A673 (cell line): ENCODE measurements at regions not wholly inside any gene's neighbourhood (a gene's known extent, or its start where the extent isn't known, plus 50 kb on each side); places are given as distances from the start of the nearest gene placed in this dataset.

Source experiments
- BruUV-seq: library from RNA; stranded (reverse); fragments of 400-500 nt; replicated peaks from 2 replicates; lab custom pipeline; 2021; lab: Mats Ljungman, UMichigan
- CTCF ChIA-PET: fragments of 300-600 bp; sonication (Branson Sonifier 250); formaldehyde crosslinking; loops from one replicate; lab custom pipeline; 2022; ENCODE audit warnings: antibody characterized with exemption; lab: Charles Lee
- POLR2A ChIA-PET: fragments of 300-600 bp; sonication (Branson Sonifier 250); formaldehyde crosslinking; loops from one replicate; lab custom pipeline; 2022; ENCODE audit warnings: antibody characterized with exemption; ENCODE audit not compliant: low non-redundant PET; lab: Charles Lee
- DNase-seq: peaks from one replicate; pipeline ENCODE4 v3.0.0-alpha.2; 2015; ENCODE audit warnings: low spot score
- H3K27ac ChIP-seq: fragments of 200-600 bp; sonication (generic); 2 replicates; pipeline ENCODE4 v1.5.1; 2016; ENCODE audit warnings: mixed run types, low read depth, mild to moderate bottlenecking, mixed read lengths, antibody characterized with exemption, low read length; ENCODE audit not compliant: poor library complexity, severe bottlenecking
- H3K27me3 ChIP-seq: fragments of 200-600 bp; sonication (generic); replicated peaks from 2 replicates; pipeline ENCODE4 v1.6.1; 2017; ENCODE audit warnings: mixed run types, low read depth, mild to moderate bottlenecking, mixed read lengths, antibody characterized with exemption, low read length; ENCODE audit not compliant: insufficient read depth, poor library complexity
- H3K36me3 ChIP-seq: fragments of 200-600 bp; sonication (generic); 2 replicates; pipeline ENCODE4 v1.6.1; 2016; ENCODE audit warnings: mixed run types, mild to moderate bottlenecking, mixed read lengths, antibody characterized with exemption, low read length; ENCODE audit not compliant: insufficient read depth, poor library complexity, severe bottlenecking
- H3K4me1 ChIP-seq: fragments of 200-600 bp; sonication (generic); 2 replicates; pipeline ENCODE4 v1.6.1; 2017; ENCODE audit warnings: mixed run types, mild to moderate bottlenecking, mixed read lengths, antibody characterized with exemption, low read length; ENCODE audit not compliant: insufficient read depth, poor library complexity, severe bottlenecking
- H3K4me3 ChIP-seq: fragments of 200-600 bp; sonication (generic); 2 replicates; pipeline ENCODE4 v1.5.1; 2016; ENCODE audit warnings: low read depth, mixed run types, mild to moderate bottlenecking, mixed read lengths, low read length; ENCODE audit not compliant: poor library complexity, severe bottlenecking
- H3K9me3 ChIP-seq: fragments of 200-600 bp; sonication (generic); 2 replicates; pipeline ENCODE4 v1.6.1; 2016; ENCODE audit warnings: mixed run types, low read depth, mild to moderate bottlenecking, mixed read lengths, antibody characterized with exemption, low read length; ENCODE audit not compliant: poor library complexity, severe bottlenecking
- EZH2 ChIP-seq: fragments of 200-600 bp; sonication (generic); IDR thresholded peaks from 2 replicates; pipeline ENCODE4 v1.6.1; 2017; ENCODE audit warnings: borderline replicate concordance, low read depth, mild to moderate bottlenecking, mixed read lengths, antibody characterized with exemption, low read length; ENCODE audit not compliant: poor library complexity, severe bottlenecking
- intact Hi-C: fragments of 100-400 bp; cut with micrococcal nuclease; formaldehyde crosslinking; loops from one replicate; pipeline ENCODE4 v1.10.0; 2022; ENCODE audit not compliant: unreplicated experiment
- TF ChIP-seq, protein P1 (sequence below): fragments of 300-800, 200-600 bp; sonication (generic); conservative IDR thresholded peaks from 2 replicates; pipeline ENCODE4 v1.5.1; 2017; ENCODE audit warnings: low read depth, mild to moderate bottlenecking, antibody characterized with exemption, low read length, moderate library complexity, mixed read lengths

DNA sequence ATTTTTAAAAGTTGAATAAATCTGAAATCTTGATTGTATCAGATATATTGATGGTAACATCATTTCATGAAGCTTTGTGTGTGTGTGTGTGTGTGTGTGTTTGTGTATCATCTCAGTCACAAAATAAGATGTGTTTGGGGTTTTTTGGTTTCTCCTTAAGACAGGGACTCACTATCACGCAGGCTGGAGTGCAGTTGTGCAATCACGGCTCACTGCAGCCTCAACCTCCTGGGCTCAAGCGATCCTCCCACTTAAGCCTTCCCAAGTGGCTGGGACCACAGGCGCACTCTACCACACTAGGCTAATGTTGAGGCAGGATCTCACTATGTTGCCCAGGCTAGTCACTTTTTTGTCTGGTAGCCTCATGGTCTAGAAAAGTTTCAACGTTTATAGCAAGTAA is 83.4 kb upstream of the DMRT1 start:
- ChIA-PET POLR2A (no interaction called here), CTCF (no interaction called here)
- Histone ChIP-seq H3K9me3 (no peaks in the 10 kb centered on the region), H3K4me3 (no peak overlapping the region), H3K4me1 (no peaks in the 10 kb centered on the region), H3K27ac (no peak overlapping the region), H3K36me3 (no peaks in the 10 kb centered on the region), H3K27me3 (peaks cover 4% of the 10 kb centered on the region)
- no peak for TF ChIP-seq EZH2
- TF ChIP-seq, protein P1, sequence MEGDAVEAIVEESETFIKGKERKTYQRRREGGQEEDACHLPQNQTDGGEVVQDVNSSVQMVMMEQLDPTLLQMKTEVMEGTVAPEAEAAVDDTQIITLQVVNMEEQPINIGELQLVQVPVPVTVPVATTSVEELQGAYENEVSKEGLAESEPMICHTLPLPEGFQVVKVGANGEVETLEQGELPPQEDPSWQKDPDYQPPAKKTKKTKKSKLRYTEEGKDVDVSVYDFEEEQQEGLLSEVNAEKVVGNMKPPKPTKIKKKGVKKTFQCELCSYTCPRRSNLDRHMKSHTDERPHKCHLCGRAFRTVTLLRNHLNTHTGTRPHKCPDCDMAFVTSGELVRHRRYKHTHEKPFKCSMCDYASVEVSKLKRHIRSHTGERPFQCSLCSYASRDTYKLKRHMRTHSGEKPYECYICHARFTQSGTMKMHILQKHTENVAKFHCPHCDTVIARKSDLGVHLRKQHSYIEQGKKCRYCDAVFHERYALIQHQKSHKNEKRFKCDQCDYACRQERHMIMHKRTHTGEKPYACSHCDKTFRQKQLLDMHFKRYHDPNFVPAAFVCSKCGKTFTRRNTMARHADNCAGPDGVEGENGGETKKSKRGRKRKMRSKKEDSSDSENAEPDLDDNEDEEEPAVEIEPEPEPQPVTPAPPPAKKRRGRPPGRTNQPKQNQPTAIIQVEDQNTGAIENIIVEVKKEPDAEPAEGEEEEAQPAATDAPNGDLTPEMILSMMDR, result no peak
- BruUV-seq, result no TSS peak
- DNase-seq, result no peak
- intact Hi-C loops, result no loop called here

DNA sequence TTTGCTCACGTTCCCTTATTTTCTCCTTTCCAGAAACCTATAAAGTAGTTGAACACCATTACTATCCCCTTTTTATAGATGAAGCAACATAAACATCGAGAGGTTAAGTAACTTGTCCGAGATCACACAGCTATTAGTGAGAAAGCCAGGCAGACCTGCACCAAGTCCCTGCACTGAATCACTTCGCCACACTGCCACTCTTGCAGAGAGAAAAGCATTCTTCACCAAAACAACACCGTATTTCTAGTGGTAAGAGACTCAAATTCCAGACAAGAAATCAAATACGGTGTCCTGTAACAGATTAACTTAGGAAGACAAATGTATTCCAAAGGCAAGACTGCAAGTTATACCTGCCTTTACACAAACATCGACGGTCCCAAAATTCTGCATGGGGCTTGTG is 82.0 kb upstream of the DMRT1 start:
- BruUV-seq, result no TSS peak
- ChIA-PET POLR2A (no interaction called here), CTCF (no interaction called here)
- no peaks in the 10 kb centered on the region for H3K4me1 ChIP-seq
- H3K4me3 ChIP-seq, result no peak overlapping the region
- DNase-seq, result no peak
- H3K27ac ChIP-seq, result no peak overlapping the region
- peaks cover 6% of the 10 kb centered on the region for H3K27me3 ChIP-seq
- H3K9me3 ChIP-seq, result no peaks in the 10 kb centered on the region
- TF ChIP-seq, protein P1, result no peak
- TF ChIP-seq EZH2, result no peak
- intact Hi-C loops, result no loop called here
- no peaks in the 10 kb centered on the region for H3K36me3 ChIP-seq

DNA sequence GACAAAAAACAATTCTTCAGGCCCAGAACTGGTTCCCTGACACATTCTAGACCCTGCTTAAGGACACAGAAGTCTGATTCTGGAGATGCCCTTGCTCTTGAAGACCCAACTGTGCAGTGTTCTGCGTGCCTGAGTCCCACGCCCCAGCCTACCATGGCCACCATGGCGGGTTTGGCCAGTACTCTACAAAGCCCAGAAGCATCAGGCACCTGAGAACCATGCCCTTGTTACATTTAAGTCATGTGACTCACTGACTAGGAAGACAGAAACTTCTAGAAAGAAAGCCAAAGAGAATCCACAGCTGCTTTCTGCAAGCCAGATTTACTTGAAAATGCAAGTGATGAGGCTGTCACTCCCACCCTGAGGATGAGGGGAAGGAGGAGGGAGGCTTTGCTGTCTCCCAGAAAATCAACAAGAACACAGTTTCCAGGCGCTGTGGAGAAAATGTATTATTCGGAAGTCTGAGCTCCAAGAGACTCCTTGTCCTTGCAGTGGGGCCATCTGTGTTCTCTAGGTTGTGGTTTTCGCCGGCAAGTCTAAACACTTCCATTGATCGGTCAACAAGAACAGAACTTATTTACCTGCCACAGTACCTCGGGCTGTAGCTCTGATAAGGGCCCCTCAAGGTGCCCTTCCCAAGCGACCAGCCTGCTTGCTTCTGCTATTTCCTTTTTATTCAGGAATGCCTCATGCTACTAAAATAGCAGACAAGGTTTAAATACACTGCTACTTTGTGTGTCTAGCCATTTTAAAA is 81.3 kb upstream of the DMRT1 start:
- Histone ChIP-seq H3K4me1 (no peaks in the 10 kb centered on the region), H3K27ac (no peak overlapping the region), H3K36me3 (no peaks in the 10 kb centered on the region), H3K27me3 (peaks cover 11% of the 10 kb centered on the region), H3K9me3 (no peaks in the 10 kb centered on the region), H3K4me3 (no peak overlapping the region)
- no peak for TF ChIP-seq EZH2
- TF ChIP-seq, protein P1, result no peak
- POLR2A ChIA-PET, result no interaction called here
- intact Hi-C loops, result loop anchor here (5.0 kb wide), 1 partner anchor 373 kb away; no protein-coding TSS in a partner anchor
- CTCF ChIA-PET, result no interaction called here
- no TSS peak for BruUV-seq
- DNase-seq, result no peak
